ENCODE measurements at regions not wholly inside any gene's neighbourhood (a gene's known extent, or its start where the extent isn't known, plus 50 kb on each side); places are given as distances from the start of the nearest gene placed in this dataset.

GRCh38 chr3:117532268-117532667, 822.7 kb downstream of the TUSC7 start:
- no peak for TF ChIP-seq POLR2A (IDR thresholded peaks at IDR 0.05; ENCODE audit: extremely low read depth, insufficient read length)
- TF ChIP-seq, protein P1, sequence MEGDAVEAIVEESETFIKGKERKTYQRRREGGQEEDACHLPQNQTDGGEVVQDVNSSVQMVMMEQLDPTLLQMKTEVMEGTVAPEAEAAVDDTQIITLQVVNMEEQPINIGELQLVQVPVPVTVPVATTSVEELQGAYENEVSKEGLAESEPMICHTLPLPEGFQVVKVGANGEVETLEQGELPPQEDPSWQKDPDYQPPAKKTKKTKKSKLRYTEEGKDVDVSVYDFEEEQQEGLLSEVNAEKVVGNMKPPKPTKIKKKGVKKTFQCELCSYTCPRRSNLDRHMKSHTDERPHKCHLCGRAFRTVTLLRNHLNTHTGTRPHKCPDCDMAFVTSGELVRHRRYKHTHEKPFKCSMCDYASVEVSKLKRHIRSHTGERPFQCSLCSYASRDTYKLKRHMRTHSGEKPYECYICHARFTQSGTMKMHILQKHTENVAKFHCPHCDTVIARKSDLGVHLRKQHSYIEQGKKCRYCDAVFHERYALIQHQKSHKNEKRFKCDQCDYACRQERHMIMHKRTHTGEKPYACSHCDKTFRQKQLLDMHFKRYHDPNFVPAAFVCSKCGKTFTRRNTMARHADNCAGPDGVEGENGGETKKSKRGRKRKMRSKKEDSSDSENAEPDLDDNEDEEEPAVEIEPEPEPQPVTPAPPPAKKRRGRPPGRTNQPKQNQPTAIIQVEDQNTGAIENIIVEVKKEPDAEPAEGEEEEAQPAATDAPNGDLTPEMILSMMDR (IDR thresholded peaks at IDR 0.05; ENCODE audit: low read depth, low read length): no peak
- no peak for TF ChIP-seq MAX (IDR thresholded peaks at IDR 0.05; ENCODE audit: low read depth, low read length)
- no peak for TF ChIP-seq MYC (IDR thresholded peaks at IDR 0.05; ENCODE audit: low read depth, low read length)
